NCI-H82 (cell line): ENCODE measurements at regions not wholly inside any gene's neighbourhood (a gene's known extent, or its start where the extent isn't known, plus 50 kb on each side); places are given as distances from the start of the nearest gene placed in this dataset.
A peak's percentile ranks its signal among the peaks of the same experiment; 100 is the strongest.

Experiments
- DNase-seq: peaks from one replicate; lab custom pipeline; 2025; lab: John Stamatoyannopoulos, UW

DNA sequence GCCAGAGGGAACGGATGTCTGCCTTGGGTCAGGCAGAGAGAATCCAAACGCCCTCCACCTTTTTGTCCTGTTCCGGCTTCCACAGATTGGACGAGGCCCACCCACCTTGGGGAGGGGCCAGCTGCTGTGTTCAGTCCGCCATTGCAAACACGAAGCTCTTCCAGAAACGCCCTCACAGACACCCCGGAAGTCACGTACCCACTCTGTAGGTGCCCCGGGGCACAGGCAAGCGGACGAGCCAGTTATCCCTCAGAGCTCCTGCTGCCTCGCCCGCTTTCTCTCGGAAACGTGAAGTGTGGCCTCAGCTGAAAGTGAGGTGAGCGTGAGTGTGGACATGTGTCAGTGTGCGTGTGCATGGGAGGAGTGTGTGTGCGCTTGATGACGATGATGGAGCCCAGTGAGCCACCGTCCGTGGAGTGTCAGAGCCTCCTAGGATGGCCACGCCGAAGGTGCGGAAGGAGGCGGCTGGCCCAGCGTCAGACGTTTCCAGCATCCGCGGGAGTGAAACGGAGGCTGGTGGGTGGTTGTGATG, 869.2 kb downstream of the TBC1D22A start:
- DNase-seq, result peak; percentile 87

DNA sequence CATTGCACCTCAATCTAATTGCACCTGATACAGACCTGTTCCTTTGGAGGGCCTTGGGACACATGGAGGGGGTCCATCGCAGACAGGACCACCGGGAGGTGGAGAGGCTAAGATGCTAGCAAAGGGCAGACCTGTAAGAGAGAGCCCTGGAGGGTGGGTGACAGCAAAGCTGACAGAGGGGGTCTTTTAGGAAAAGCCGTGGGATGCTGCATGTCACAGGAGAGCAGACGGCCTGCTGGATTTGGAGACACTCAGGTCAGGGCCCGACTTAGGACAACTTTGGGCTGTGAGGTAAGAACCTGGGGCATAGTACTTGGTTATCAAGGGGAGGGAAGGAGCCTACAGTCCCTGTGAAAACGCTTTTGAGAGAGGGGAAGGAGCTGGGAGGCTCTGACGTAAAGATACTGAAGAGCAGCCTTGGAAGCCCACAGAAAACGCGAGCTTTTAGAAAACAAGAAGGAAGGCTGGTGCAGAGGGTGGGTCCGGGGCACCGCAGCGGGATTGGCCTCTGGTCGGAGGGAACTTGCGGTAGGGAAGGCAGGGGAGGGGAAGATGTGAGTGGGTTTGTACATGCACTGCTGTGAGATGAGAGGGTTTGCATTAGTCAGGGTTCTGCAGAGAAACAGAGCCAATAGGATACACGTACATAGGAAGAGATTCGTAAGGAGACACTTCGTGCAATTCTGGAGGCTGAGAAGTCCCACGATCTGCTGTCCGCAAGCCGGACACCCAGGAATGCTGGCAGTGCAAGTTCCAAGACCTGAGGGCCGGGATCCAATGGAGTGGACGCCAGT, 868.5 kb downstream of the TBC1D22A start:
- DNase-seq, result no peak

DNA sequence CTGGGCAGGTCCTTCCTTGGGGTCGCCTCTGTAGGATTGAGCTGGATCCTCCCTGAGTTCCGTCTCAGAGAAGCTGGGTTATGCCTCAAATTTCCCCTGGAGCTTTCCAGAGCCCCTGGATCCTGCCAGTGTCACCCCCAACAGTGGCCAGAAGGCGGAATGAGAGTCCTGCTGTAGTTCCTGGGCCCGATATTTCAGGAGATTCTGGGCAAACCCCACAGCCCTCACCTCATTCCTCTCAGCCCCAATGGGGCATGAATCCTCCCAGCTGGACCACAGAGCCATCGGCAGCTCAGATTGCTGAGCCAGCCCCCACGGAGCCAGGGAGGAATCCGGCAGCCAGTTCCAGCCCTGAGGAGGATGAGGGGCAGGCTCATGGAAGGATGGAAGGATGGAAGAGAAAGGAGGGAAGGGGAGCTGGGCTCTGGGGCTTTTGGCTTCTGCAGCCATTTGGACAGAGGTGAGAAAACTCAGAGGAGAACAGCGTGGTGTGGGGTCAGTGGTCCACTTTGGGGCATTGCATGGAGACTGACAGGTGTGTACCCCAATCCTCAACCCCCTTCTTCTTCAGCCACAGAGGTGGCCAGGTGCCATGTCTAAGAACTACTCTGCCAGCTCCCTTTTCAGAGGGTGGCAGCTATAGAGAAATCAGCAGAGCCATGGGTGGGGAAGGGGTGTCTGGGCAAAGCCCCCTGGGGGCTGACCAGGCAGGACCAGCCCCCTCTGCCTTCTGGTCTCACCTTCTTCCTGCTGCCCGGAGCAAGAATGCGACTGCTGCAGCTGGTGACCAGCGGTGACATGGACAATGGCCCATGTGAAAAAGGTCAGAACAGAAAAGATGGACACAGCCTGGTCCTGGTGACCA, 867.6 kb downstream of the TBC1D22A start:
- no peak for DNase-seq

DNA sequence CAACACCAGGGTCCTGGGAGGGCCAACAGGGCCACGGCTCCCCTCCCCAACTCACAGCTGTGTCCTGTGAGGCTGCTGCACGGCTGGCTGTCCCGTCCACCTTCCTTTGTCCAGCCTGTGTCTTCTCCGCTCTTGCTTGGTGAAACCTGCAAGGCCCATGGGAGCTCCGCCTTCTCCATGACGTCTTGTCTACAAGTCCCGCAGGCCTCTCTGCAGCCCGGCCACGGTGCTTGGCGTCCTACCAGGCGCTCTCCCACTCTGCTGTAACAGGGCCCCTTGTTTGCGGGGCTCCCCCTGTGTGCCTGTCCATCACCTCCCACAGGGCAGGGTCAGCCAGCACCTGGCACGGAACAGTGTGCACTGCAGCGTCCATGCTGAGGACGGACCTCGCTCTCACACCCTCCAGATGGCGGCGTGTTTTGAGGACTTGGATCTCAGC, 866.8 kb downstream of the TBC1D22A start:
- no peak for DNase-seq

DNA sequence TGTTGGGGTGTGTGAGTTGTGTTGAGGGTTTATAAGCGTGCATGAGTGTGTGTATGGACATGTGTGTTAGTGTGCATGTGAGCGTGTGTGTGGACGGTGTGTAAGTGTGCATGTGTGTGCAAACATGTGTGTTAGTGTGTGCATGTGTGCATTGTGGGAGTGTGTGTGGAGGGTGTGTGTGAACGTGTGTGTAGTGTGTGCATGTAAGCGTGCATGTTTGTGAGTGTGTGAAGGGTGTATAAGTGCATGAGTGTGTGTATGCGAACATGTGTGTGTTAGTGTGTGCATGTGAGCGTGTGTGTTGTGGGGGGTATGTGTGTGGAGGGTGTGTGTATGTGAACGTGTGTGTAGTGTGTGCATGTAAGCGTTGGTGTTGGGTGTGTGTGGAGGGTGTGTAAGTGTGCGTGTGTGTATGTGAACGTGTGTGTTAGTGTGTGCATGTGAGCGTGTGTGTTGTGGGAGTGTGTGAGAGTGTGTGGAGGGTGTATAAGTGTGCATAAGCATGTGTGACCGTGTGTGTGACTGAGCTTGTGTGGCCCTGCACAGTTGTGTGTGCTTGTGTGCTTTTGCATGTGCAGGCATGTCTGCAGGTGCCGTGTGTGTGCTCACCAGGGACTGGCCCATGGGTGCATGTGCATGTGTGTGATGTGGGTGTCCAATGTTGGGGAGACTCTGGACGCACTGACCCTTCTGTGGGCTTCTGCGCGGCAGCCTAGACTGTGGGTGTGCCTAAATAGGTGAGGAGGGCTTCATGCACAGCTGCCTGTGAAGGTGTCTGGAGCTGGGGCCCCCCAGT, 866.2 kb downstream of the TBC1D22A start:
- no peak for DNase-seq

DNA sequence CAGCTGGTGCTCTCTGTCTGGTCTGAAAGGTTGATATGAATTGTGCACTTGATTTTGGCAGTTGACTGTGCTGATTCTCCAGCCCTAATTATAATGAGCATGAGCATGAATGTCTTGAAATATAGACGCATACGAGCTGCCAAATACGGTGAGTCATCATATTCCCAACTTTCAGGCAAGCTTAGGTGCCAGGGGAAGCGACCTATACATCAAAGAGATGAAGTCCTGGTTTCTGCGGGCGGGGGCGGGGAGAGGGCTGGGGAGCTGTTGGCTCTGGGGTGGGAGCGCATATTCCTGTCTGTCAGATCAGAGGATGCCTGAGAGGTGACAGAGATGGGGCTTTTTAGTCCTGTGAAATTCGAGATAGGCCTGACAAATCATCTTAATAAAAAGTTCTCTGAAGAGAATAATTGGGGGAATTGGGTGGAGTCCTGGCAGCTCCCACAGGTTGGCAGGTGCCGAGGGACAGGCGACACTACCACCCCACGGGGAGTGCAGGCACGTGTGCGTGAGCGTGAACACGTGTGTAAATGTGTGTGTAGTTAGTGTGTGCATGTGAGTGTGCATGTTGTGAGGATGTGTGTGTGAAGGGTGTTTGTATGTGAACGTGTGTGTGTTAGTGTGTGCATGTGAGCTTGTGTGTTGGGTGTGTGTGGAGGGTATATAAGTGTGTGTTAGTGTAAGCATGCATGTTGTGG, 865.3 kb downstream of the TBC1D22A start:
- DNase-seq, result no peak

DNA sequence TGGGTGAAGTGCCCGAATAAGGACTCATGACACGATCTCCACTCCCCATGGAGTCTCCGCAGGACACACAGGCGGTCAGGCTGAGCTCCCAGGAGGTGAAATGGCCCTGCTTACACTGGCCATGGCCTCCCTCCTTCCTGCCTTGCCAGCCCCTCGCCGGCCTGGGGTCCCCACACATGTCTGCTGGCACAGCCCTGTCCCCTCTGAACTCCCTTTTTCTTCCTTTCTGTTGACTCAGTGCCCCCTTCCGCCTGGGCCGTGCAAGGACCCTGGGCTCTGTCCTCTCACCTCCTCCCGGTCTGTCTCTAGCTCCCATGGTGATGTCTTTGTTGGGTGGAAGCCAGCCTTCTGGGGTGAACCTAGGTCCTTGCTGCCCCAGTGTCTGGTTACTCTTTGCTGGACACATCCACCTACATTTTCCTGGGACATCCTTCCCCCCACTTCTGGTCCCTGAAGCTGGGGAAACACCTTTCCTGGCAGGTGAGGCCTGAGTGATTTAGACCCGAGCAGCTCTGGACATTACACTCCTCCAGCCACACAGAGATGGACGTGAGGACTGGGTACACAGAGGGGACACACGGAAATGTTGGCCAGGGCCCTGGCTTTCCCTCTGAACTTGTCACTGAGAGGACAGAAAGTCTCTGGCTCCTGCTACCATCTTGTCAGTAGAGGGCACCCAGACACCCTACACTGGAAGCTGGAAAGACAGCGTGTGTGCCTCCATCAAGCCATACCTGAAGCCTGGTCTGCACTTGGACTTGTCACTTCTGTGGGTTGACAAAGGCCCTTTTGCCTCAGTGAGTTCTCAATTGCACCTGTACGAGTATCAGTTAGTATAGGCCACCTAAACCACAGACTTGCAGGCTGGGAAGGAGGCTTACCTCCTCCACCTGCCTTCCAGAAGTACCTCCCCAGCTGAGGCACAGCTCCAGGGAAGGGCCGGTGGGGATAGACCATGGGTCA, 864.3 kb downstream of the TBC1D22A start:
- peak; percentile 20 for DNase-seq

DNA sequence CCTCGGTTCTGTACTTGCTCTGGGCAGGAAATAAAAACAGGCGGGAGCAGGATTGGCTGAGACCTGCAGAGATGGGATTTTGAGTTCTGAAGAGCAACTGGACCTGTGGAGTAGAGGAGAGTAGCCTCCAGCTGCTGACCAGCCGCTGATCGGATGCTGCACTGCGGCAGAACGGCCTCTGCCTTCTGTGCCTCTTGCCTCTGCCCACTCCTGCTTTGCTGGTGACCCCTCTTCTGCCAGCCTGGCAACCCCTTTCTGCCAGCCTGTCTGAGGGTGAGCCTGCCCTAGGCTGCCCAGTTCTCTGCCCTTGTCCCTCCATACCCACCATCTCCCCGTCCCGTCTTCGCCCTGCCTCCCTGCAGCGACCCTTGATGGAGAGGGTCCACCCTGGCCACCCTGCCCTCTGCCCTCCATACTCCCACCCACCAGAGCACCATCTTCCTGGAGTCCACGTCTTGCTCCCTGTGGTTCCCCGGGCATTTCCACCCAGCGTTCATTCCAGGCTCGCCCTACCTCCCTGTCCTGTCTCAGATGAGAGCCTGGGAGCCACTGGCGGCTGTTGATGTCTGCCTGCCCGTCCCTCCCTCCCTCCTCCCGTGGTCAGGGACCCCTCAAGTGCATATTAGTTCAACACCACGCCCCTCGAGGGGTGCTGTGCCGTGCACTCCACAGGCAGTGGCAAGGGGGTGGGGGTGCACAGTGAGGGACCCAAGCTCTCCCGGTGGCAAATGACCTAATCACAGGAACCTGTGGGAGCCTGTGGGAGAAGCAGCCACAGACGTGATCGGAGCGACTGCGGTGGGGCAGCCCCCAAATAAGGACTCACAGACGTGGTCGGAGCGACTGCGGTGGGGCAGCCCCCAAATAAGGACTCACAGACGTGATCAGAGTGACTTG, 863.3 kb downstream of the TBC1D22A start:
- no peak for DNase-seq

DNA sequence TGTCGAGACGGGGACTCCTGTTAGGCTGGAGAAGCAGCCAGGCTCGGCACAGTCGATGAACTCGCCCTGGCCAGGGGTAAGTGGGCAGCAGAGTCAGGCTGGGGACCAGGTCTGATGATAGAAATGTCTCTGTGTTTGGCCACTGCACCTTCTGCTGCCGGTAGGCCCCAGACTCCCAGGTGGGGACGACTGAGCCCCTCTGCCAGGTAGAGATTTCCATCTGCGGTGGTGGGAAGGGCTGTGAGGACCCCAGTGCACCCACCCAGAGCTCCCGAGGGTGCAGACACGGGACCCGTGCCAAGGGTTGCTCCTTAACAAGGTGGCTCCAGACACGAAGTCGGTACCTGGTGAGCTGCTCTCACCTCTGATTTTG, 862.5 kb downstream of the TBC1D22A start:
- no peak for DNase-seq

DNA sequence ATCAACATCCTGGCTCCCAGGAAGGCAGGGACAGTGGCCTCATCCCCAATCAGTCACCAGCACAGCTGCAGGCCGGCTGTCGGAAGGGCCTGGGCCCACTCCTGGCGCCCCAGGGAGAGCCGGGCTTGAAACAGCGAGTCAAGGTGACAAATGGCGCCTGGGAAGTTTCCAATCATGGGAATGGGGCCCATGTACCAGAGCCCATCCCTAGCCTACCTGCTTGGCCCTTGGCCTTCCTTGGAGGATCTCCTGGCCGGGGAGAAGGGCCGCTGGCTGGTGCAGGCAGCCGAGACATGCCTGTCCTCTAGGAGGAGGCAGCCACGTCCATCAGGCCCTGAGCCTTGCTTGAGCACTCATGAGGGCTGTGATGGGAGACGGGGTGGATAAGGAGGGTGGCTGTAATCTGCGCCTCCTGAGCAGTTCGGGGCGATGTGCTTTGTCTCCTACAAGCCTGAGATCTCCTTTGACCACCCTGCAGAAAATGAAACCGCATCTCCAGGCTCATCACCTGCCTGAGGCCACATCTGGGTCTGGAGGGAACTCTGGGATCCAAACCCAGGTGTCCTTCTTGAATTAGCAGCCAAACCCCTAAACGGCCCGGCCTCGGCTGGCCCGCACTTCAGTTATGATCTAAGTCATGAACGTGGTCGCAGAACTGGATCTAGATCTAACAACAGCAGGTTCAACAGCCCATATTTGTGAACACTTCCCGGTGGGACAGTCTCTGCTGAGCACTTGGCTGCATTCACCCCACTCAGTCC, 862.0 kb downstream of the TBC1D22A start:
- no peak for DNase-seq

DNA sequence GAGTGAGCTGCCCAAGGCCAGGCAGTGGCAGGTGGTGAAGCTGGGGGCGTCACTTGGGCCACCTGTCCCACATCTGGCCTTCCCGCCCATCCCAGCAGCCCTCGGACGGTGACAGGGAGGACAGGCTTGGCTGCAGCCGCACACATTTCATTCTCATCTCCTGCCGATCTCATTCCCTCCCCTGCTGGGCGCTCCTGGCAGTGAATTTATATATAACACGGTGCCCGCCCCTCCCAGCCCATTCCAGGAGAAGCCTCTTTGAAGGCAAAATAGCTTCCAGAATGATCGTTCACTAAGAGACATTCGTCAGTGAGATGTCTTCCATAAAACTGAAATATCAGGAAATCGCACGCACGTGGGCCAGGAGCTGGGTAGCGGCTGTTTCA, 861.3 kb downstream of the TBC1D22A start:
- DNase-seq, result no peak

DNA sequence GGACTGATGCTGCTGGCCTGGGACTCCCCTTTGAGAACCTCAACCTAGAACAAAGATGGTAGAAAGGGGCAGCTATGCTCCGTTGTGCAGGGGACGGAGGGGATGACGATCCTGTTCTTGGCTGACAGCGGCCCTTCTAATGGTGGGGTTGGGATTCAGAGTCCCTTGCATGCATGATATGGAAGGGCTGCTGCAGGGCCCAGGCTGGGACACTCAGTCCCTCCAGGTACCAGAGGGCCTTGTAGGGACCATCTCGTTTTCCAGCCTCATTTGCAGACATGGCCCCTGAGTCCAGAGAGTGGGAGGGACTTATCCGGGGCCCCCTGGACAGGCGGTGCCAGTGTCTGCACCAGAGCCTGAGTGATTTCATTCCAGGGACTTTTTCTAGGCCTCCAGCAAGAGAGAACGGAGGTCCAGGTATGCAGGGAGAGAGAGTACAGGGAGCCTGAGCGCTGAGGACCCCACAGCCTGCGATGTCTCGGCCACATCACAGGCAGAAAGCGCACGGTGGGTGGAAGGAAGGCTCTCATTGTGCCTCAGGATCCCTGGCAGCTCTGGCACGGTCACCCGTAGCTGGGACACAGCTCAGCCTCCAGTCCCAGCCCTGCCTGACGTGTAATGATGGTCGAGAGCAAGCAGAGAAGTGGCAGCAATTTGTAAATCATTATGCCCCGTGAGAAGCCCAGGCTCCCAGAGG, 860.8 kb downstream of the TBC1D22A start:
- no peak for DNase-seq

DNA sequence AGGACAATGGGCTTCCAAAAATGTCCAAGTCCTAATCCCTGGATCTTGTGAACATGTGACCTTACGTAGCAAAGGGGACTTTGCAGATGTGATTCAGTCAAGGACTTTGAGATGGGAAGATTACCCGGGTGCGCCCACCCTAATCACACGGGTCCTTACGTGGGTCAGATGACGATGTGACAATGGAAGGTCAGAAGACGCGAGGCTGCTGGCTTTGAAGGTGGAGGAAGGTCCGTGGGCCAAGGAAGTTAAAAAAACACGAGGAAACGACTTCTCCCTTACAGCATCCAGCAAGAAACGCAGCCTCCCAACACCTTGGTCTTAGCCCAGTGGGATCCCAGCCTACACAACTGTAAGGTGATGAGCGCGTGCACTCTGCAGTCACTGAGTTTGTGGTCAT, 860.1 kb downstream of the TBC1D22A start:
- DNase-seq, result no peak

DNA sequence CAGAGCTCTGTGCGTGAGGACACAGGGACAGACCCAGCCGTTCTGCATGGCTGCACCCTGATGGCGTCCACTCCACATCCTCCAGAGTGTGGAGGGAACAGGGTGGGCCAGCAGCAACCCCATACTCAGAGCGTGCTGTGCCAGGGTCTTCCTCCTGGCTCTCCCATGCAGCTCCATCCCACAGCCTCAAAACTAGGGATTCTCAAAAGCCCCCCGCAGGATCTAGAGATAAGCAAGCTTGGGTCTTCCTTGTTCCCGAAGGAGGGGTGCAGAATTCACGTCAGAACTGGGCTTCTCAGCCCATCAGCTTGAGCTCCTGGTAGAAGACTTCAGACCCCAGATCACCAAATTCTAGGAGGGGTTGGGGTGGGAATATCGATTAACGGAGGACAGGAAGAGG, 858.8 kb downstream of the TBC1D22A start:
- DNase-seq, result no peak

DNA sequence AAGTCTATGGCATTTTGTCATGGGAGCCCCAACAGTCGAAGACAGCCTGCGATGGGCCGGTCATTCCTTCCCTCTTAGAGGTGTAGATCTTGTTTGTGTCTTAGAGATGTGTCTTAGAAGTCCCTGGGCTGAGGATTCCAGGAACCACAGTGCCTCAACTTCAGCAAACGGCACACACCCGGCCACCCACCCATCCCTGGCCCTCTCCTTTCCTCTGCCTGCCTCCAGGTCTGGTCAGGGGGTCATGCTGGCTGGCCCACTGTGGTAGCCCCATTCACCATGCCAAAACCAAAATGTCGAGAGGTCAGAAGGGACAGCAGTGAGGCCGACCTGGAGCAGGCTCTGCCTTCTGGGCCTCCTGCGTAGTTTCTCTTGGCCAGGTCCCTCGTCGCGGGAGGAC, 857.9 kb downstream of the TBC1D22A start:
- no peak for DNase-seq

DNA sequence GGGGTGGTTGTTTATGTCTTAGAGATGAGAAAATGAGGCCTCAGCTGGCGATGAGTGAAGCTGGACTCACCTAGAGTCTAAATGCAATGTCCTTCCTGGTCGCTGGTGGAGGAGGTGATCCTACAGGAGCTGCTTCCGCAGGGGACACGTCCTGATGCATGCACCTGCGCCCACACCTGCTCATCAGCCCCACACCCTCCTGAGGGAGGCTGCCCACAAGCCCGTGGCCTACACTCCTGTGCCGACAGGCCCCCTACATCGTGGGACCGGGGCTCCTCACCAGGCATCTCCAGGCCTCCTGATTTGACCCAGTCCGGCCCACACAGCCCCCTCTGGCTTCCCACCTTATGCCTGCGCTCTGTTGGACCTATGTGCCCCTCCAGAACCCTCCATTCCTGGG, 857.2 kb downstream of the TBC1D22A start:
- DNase-seq, result no peak

DNA sequence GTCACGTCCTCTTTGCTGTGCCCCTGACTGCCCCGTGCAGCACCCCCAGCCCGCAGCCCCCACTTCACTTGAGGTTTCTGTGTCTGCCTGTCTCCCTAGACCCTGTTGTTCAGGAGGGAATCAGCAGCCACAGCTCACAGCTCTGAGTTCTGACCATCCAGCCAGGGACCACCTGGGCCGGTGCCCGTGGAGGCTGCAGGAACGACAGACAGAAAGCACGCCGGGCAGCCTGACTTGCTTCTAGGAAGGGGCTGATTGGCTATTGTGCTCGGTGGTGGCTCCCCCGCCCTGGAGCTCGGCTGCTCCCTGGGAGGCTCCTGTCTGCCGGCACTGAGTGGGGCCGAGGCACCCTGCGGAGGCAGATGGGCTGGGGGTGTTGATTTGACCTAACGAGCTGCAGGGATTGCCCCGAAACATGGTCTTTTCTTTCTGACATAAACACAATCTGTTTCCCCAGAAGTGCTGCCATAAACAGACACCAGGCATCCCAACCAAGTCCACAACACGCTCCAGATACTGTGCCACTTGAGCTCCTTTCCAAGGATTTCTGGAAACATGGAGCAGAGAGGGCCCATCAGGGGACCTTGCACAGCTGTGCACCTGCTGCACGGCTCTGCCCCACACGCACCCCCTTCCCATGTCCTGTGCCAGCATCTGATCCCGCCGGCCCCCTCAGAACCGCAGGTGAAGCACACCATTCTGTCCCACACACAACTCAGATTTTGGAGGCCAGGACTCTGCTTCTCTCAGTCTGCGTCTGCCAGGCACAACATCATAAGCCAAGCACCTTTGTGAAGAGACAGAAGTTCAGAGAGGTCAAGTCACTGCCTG, 855.9 kb downstream of the TBC1D22A start:
- peak; percentile 55 for DNase-seq
